ENCODE measurements at regions not wholly inside any gene's neighbourhood (a gene's known extent, or its start where the extent isn't known, plus 50 kb on each side); places are given as distances from the start of the nearest gene placed in this dataset.

DNA sequence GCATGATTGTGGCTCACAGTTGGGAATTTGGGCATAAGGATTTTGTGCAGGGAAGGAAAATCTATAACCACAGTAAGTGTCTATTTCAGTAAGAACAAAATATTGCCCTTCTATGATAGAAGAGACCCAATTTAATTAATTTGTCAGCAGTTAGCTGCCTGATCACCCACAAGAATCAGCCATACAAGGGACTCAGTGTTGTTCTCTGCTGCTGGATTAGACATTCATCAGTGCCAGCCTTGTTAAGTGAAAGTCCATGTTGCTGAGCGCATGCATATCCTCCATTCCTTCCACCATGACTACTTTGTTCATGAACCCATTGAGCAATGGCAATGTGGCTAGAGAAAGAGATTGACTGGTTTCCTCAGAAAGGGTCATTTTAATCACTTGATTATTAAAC lies 125.3 kb upstream of the PDHA2 start:
- no peak for TF ChIP-seq ZNF263 (CRISPR knock-in tag; IDR thresholded peaks at IDR 0.05; ENCODE audit: low read depth)
- TF ChIP-seq, protein P1, sequence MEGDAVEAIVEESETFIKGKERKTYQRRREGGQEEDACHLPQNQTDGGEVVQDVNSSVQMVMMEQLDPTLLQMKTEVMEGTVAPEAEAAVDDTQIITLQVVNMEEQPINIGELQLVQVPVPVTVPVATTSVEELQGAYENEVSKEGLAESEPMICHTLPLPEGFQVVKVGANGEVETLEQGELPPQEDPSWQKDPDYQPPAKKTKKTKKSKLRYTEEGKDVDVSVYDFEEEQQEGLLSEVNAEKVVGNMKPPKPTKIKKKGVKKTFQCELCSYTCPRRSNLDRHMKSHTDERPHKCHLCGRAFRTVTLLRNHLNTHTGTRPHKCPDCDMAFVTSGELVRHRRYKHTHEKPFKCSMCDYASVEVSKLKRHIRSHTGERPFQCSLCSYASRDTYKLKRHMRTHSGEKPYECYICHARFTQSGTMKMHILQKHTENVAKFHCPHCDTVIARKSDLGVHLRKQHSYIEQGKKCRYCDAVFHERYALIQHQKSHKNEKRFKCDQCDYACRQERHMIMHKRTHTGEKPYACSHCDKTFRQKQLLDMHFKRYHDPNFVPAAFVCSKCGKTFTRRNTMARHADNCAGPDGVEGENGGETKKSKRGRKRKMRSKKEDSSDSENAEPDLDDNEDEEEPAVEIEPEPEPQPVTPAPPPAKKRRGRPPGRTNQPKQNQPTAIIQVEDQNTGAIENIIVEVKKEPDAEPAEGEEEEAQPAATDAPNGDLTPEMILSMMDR (IDR thresholded peaks at IDR 0.05): no peak

Data from WTC11 (cell line).